GM21423 (cell line): ENCODE measurements at regions not wholly inside any gene's neighbourhood (a gene's known extent, or its start where the extent isn't known, plus 50 kb on each side); places are given as distances from the start of the nearest gene placed in this dataset.

Experiments used
- ATAC-seq: cut with Tn5 transposase; IDR thresholded peaks from one replicate; pipeline ENCODE4 v1.9.1; 2021; ENCODE audit warnings: mild to moderate bottlenecking, moderate library complexity; ENCODE audit not compliant: unreplicated experiment

DNA sequence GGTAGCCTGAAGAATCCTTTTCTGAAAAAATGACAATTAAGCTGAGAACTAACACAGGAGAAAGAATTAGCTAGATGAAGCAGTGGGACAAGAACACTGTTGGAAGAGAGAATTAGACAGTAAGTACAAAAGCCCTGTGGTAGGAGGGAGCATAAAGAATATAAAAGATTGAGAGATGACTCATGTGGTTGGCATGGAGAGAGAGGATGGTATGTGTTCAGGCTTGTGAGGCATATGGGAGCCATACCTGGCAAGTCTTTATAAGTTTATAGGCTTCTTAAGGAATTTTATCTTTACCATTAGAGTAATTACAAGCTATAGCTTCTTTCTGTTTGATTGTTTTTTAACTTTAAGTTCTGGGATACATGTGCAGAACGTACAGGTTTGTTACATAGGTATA lies 325.0 kb downstream of the ARL6IP6 start:
- no peak for ATAC-seq

DNA sequence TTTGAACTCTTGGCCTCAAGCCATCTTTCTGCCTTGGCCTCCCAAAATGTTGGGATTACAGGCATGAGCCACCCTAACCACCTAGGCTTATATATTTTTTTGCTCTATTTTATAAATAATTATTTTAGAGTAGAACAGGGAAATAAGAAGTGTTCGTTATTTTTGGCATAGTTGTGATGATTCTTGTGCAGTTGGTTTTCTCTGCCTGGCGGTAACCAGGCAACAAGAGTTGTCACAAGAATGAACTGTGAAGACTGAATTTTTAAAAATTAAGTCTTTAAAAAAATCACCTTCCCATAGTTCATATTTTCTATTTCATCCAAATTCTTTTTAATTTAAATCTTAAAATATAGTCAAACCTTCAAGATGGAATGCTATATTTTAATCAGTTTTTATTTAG lies 310.2 kb downstream of the ARL6IP6 start:
- no peak for ATAC-seq

DNA sequence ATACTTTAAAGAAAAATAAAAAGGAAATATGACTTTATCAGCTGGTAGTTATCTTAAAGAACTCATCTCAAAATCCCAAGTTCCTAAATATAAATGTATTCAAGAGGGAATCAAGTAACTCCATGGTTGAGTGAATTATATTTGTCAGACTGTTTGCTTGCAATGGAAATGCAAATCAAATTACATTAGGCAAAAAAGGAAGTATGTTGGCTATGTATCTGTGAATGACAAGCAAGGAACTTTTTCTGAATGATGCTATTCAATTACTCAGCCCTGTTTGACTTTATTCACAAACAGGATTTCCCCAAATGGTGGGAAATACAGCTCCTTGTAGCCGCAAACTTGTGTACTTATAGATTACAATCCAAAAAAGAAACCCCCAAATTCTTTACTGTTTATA lies 309.1 kb downstream of the ARL6IP6 start:
- no peak for ATAC-seq

DNA sequence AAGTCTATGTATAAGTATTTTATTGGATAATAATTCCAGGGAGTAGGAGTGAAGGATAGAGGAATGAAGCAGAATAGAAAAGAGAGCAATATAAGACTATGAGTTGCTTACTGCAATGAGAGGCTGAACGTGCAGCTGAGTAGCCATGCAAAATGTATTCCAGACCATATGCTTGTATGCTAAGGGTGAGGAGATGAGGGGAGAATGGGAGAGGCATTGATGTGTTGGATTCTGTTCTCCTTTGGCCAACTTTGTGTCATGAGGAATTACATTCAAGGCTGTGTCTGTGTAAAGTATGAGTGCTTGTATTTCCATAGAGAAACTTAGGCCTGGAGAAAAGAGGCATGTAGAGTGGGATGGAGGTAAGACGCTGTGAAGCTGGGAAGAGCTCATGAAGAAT lies 301.8 kb downstream of the ARL6IP6 start:
- no peak for ATAC-seq

DNA sequence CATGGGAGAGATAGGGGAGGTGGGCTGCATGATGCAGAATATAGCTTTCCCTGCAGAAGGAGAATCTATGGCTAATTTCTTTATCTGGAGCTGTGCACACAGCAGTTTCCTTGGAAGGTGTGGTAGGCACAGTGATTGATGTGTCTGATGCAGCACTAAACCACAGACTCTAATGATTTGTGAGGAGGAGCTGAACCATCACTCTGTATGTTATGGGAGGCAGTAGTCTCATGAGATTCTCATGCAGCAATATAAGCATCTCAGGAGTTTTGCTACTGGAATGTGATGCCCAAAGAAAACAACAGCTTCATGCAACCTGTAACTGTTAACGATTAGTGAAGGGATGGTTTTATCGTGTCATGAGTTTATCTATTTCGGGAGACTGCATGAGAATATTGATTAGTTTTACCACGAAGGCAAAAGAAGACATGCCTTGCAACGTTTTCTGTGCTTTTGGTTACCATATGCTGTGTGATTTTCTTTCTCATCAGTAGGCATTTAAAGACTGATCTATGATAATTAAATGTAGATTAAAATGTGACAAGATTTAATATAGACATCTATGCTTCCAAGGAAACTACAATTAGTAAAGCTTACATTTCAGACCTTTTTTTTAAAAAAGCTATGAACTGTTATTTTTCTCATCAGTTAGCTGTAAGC lies 286.8 kb downstream of the ARL6IP6 start:
- ATAC-seq: no peak

DNA sequence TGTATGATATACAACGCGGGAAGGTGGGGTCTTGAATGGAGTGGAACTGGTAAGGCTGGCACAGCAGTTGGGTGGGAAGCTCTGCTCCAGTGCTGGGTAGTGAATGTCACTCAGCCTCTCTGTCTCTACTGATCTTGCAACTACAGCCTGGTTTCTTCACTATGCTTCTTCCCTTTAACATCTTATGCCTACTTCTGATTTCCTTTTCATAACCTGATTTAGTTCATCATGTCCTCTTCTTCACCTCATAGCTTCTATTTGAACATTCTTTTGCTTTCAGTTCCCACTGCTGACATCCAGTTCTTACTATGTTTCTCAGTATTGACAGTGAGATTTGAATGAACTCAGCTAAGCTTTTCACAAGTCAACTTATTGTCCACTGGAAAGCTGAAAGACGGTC lies 286.2 kb downstream of the ARL6IP6 start:
- no peak for ATAC-seq

DNA sequence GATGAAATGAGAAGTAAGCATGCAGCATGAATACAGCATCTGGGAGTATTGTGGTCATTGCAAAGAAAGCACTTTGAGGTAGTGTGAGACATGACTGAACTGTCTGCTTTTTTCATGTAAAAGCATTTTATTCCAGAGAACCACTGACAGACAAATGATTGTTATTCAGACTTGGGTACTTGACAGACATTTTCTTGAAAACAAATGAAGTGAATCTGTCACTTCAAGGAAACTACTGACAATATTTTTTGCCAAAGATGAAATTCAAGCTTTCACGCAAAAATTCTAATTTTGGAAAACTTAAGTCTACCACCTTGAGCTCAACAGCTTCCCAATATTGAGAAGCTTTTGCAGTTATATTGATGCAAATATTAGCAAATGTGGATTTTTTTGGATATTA lies 255.7 kb downstream of the ARL6IP6 start:
- no peak for ATAC-seq

DNA sequence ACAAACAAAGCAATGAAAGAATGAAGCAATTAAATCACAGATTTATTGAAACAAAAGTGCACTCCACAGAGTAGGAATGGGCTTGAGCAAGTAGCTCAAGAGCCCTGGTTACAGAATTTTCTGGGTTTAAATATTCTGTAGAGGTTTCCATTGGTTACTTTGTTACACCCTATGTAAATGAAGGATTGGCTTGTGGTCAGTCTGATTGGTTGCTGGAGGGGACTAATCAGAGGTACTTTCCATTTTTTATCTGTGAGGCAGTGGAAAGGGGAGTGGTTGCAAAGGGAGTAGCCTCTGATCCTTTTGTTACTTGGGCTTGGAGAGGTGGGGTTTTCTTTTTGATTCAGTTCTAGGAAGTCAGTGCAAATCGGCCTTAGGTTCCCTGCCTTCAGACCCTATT lies 253.3 kb downstream of the ARL6IP6 start:
- no peak for ATAC-seq

DNA sequence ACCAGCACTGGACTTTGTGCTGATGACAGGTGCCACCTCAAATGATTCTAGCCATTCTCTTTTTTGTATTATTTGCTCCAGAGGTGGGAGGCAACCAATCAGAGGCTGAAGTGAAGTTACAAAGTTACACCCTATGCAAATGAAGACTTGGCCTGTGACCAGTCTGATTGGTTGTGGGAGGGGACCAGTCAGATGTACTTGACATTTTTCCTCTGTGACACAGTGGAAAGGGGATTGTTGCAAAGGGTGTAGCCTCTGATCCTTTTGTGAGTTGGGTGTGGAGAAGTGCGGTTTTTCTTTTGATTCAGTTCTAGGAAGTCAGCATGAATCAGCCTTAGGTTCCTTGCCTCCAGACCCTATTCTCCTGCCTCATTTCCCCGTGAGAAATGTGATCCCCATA lies 244.0 kb downstream of the ARL6IP6 start:
- ATAC-seq: no peak

DNA sequence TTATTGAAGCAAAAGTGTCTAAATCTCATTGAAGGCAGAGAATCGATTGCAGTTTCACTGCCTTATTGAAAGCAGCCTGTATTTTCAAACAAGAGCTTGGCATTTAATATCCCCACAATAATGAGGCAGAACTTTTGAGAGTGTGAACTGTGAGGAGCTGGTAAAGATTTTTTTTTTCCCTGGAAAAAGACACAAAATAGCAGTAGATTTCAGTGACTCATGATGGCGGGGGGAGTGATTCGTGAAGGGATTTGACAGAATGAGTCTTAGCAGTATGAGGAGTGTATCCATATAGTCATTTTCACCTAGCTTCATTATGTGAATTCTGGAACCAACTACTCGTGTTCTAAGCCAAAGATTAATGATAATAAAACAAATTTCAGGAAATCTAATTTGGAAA lies 242.9 kb downstream of the ARL6IP6 start:
- ATAC-seq: no peak

DNA sequence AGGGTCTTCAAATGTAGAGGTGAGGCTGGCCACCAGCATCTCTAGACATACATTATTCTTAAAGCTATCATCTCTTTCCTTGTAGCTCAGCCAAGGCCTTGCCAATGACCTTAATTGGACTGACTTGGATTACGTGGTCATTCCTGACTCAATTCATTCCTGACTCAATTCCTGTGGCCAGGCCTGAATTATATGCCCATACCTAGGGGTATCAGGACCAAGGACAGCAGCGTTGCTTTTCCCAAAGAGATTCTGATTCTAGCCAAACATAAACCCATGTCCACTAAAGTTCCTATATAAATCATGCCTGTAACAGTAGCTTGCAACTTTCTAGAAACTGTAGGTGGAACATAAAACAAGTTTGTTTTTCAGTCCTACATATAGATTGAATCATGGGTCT lies 231.7 kb downstream of the ARL6IP6 start:
- ATAC-seq: no peak

DNA sequence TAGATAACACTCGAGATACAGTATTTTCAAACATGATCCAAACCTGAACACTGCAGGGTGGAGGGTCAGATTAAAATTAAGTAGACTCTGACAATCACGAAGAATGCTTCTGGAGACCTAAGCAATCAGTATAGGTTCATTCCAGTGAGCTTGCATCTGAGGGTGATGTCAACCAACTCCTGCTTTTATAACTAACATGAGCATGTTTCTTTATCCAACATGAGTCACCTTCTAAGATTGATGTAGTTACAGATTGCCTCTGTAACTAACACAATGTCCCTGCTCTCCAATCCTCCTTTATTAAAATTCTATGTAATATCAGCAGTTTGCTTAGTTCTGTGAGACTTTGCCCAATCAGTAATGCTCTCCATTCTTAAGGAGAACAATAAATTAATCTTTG lies 225.7 kb downstream of the ARL6IP6 start:
- ATAC-seq: no peak

DNA sequence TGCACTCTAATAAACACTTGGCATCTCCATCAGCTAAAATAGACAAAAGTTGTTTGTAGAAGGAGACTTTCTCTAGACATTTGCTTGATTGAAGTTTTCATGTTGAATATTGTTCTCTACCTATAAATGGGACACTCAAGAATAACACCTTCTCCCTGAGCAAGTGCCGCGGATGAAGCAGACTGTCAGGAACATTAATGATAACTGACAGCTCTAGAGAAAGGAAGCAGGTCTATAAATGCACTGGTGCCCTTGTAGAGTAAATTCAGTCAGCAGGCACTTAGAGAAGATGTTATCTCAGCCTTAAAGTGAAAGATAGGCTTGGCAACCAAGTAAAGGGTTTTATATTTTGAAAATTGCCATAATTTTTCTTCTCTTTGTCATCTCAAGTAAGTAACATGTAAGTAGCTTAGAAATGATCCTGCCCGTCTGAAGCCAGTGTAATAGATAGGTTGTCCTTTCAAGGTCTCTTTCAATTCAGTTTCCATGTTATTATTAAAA lies 224.6 kb downstream of the ARL6IP6 start:
- no peak for ATAC-seq

DNA sequence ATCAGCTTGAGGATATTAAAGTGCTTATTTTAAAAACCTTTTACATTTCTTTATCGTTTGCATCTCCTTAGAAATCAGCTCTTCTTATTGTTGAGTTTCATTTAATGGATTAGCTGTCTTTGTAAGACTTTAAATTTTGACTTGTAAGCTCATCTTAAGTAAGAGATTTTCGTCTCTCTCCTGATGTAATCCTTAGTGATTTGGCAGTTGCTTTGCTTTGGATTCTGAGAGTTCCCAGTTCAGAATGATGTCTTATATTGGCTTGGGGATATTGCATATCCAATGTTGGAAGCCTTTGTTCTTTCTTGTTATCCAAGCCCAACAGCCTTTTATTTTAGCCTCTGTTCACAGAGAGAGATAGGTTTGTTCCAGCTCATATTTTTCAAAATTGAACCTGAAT lies 212.1 kb downstream of the ARL6IP6 start:
- no peak for ATAC-seq

DNA sequence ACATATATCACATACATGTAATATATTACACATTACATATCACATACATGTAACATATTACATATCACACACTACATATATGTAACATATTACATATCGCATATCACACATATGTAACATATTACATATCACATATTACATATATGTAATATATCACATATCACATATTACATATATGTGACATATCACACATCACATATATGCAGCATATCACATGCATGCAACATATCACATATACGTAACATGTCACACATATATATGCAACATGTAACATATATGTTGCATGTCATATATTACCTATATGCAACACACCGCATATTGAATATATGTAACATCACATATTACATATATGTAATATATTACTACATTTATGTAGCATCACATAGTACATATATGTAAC lies 211.2 kb downstream of the ARL6IP6 start:
- ATAC-seq: no peak

DNA sequence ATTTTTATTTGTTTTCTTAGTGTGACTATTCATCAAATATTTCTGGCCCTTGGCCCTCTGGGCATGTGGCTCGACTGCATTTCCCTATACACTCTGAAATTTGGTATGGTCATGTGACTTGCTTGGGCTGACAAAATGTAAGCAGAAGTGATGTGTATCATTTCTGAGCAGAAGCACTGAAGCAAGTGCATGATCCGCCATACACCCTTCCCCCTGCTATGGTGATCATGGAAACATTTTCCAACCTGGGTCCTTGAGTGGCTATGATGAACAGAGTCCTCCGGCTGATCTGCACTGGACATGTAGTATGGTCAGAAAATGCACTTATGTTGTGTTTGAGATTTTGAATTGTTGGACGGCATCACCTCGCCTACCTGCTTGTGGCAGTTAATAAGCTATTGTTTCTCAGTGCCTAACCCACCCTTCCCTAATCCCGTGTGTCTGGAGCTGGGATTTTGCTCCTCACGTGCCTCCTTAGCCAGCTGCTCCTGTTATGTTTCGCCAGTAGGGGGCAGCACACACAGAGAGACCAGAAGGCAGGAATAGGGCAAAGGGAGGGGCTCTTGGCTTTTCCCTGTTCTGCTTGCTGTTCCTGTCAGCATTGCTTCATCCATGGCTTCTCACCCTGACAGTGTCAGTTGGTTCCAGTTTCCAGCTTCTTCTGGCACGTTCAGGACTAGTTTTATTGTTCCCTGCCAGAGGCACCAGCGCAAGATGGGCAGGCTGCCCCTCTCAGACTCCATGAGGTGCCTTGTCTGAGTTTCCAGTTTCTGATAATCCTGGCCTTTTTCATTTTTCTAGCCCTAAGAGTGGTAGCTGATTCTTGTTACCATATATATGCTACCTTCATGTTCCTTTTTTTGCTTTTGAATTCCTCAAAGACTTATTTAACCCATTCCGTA lies 207.4 kb downstream of the ARL6IP6 start:
- ATAC-seq: peak; percentile 82

DNA sequence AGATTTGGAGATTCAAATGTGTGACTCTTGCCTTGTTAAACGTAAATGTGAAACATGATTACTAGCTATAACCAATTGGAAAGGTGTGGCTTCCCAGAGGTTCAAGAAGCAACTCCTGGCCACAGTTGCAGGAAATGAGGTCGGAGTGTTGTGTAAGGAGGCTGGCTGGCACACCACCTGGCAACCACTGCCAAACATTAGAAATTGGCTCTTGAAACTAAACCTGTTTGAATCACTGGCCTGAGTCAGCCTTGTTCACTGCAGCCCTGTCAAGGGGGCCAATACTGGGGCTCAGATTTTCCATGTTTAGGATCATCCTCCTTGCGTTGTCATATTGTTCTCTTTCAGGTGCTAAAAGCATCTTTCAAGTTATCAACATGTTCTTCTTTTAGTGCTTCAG lies 206.3 kb downstream of the ARL6IP6 start:
- ATAC-seq: no peak

DNA sequence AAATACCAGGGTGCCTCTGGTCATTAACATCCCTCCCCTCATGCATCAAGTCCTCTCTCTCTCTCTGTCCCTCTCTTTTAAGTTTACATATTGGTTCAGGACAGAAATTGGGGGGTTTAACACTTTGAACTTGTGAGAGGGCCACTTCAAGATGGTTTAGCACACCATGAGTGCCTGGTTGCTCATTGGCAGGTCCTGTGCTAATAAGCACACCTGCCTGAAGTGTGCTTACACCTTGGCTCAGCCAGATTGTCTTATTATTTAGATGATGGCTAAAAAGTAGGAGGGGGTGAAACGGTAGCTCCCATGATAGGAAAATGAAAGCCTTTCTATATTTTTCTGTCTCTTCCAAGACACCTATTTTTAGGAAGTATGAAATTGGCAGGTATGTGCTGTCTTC lies 205.8 kb downstream of the ARL6IP6 start:
- no peak for ATAC-seq

DNA sequence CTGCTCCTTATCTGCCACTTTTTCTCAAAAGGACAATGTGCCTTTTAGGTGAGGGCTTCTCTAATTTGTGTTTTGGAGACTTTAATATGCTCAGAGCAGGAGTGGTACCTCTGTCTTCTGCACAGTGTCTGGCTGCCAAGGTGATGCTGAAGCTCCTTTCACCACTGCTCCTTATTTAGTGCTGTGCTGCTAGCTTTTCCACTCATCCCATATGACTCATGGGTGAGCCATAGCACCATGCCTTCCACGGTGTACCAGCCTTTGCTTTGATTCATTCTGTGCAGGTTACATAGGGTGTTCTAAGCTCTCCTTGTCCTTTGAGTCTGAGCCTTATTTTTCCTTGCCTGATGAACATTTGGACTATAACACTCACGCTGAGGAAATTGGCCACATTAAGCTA lies 202.4 kb downstream of the ARL6IP6 start:
- no peak for ATAC-seq

DNA sequence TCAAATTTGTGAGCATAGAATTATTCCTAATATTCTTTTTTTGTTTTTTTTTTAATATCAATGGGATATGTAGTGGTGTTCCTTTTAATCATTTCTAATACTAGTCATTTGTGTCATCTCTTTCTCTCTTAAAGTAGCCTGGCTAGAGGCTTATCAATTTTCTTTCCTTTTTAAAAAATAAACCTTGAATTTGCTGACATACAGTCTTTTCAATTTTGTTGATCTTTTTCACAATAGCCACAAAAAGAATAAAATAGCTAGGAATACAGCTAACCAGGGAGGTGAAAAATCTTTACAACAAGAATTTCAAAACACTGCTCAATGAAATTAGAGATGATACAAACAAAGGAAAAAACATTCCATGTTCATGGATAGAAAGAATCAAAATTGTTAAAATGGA lies 192.6 kb downstream of the ARL6IP6 start:
- ATAC-seq: no peak

DNA sequence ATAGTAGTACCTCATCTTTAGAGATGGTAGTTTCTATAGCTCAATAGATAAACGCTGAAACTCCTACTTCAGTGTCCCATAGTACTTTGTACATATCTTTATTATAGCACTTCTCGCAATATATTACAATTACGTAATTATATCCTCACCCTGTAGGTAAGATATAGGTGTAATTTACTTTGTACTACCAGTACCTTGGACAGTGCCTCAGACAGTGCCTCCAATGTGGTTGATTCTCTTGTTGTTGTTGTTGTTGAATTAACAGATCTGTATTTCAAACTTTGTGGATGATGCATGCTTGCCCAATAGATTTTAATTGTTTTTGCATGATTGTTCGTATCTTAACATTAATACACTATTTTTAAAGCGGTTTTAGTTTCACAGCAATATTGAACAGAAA lies 188.6 kb downstream of the ARL6IP6 start:
- no peak for ATAC-seq

DNA sequence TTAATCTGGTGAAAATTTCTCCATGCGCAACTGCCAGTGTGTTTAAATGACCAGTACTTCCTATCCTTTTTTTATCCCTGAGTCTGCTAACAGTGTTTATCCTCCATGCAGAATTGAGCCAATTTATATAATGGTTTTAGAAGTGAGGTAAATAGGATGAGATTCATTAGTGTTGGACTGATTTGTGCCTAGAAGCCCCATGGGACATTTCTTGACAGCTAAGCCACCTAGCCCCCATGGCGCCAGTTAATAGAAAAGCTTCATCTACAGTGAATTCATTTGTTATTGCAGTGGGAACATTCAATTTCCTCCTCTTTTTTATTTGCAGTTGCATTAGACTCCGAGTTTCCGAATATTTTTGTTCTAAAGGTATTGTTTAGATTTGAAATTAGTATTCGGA lies 175.6 kb downstream of the ARL6IP6 start:
- no peak for ATAC-seq
